ENCODE measurements at regions not wholly inside any gene's neighbourhood (a gene's known extent, or its start where the extent isn't known, plus 50 kb on each side); places are given as distances from the start of the nearest gene placed in this dataset.

GRCh38 chr11:98952107-98952506 is 68.6 kb upstream of the CNTN5 start:
- in situ Hi-C loops (cut with MboI) = no loop called here
- TF ChIP-seq RELB (IDR thresholded peaks at IDR 0.05; ENCODE audit: low read depth) (no peak), EZH2 (IDR thresholded peaks at IDR 0.05; ENCODE audit: borderline replicate concordance, control insufficient read depth, low read depth, low read length) (no peak), ATF3 (IDR thresholded peaks at IDR 0.05; ENCODE audit: borderline replicate concordance, extremely low read depth, low read depth, low read length) (no peak), HSF1 (IDR thresholded peaks at IDR 0.05; ENCODE audit: low read depth, low read length) (no peak), BACH1 (IDR thresholded peaks at IDR 0.05; ENCODE audit: borderline replicate concordance) (no peak), KAT2A (conservative IDR thresholded peaks at IDR 0.05; ENCODE audit: control insufficient read depth, low read depth, low read length) (no peak), RB1 (IDR thresholded peaks at IDR 0.05; ENCODE audit: borderline replicate concordance) (no peak)
- BruUV-seq (replicated peaks) = no TSS peak
- H4K20me1 ChIP-seq (ENCODE audit: control insufficient read depth, insufficient read depth) = no peaks in the 10 kb centered on the region
- ATAC-seq = no peak
- H3K4me1 ChIP-seq (ENCODE audit: control insufficient read depth, insufficient read depth, low read length) = no peaks in the 10 kb centered on the region
- no peaks in the 10 kb centered on the region for H3K79me2 ChIP-seq (ENCODE audit: control insufficient read depth, insufficient read depth, low read length)
- no peaks in the 10 kb centered on the region for H3K36me3 ChIP-seq (ENCODE audit: control insufficient read depth in 2 of 2, insufficient read depth in 2 of 2, low read length in 1 of 2)
- ChIA-PET RAD21 (ENCODE audit: unreplicated experiment) (no interaction called here), CTCF (no interaction called here), POLR2A (no interaction called here), SMC1A (ENCODE audit: uncharacterized antibody, unreplicated experiment) (interaction anchor here (0.7 kb wide), 1 partner anchor 24 kb away, joined by 3 read pairs; no protein-coding TSS in a partner anchor)
- no peak for DNase-seq (ENCODE audit: low read depth, low spot score)
- no peak overlapping the region for H2AFZ ChIP-seq (ENCODE audit: control insufficient read depth, low read depth, low read length)
- no peak overlapping the region for H3K9ac ChIP-seq (ENCODE audit: control insufficient read depth, insufficient read depth, low read length)
- no peak overlapping the region for H3K4me2 ChIP-seq (ENCODE audit: control insufficient read depth, insufficient read depth)
- no peaks in the 10 kb centered on the region for H3K9me3 ChIP-seq (replicated peaks; ENCODE audit: control insufficient read depth, insufficient read depth, low read length)
- H3K27ac ChIP-seq (ENCODE audit: control insufficient read depth, insufficient read depth) = no peak overlapping the region
- no peaks in the 10 kb centered on the region for H3K27me3 ChIP-seq (replicated peaks in 1 of 2; ENCODE audit: control insufficient read depth in 2 of 2, insufficient read depth in 2 of 2, low read length in 1 of 2)
- no peak overlapping the region for H3K4me3 ChIP-seq
- no peak for FAIRE-seq
- intact Hi-C loops (cut with micrococcal nuclease; ENCODE audit: unreplicated experiment) = no loop called here
- 46% methylated on average over 2 of the region's 2 CpGs for WGBS (ENCODE audit: insufficient coverage, insufficient replicate concordance, low lambda C conversion rate, missing lambda C conversion rate)

Data from GM12878 (cell line).